ENCODE measurements at regions not wholly inside any gene's neighbourhood (a gene's known extent, or its start where the extent isn't known, plus 50 kb on each side); places are given as distances from the start of the nearest gene placed in this dataset.

DNA sequence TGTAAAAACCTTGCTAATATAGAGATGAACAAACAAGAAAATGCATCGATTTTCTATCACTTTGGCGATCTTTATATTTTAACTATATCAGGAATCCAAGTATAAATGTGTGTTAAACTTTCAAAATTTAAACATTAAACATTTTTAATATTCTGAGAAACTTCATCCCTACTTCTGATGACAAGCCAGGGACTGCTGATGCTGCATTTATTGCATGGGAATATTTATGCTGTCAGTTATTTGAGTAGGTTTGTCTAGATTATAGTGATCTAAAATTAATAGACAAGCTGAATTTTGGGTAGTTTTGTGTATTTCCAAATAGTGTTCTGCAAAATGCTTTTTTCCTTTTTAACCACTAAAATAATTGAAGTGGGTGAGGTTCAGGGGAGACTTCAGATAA lies 175.3 kb downstream of the LEPR start:
- TF ChIP-seq, protein P1, sequence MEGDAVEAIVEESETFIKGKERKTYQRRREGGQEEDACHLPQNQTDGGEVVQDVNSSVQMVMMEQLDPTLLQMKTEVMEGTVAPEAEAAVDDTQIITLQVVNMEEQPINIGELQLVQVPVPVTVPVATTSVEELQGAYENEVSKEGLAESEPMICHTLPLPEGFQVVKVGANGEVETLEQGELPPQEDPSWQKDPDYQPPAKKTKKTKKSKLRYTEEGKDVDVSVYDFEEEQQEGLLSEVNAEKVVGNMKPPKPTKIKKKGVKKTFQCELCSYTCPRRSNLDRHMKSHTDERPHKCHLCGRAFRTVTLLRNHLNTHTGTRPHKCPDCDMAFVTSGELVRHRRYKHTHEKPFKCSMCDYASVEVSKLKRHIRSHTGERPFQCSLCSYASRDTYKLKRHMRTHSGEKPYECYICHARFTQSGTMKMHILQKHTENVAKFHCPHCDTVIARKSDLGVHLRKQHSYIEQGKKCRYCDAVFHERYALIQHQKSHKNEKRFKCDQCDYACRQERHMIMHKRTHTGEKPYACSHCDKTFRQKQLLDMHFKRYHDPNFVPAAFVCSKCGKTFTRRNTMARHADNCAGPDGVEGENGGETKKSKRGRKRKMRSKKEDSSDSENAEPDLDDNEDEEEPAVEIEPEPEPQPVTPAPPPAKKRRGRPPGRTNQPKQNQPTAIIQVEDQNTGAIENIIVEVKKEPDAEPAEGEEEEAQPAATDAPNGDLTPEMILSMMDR (IDR thresholded peaks at IDR 0.05; ENCODE audit: insufficient read depth, low read length) = no peak
- TF ChIP-seq GABPA (IDR thresholded peaks at IDR 0.05; ENCODE audit: low read depth) (no peak), POLR2AphosphoS5 (IDR thresholded peaks at IDR 0.05; ENCODE audit: low read depth) (no peak), SPI1 (IDR thresholded peaks at IDR 0.05; ENCODE audit: borderline replicate concordance, low read depth) (no peak)
- TF ChIP-seq, protein P2, sequence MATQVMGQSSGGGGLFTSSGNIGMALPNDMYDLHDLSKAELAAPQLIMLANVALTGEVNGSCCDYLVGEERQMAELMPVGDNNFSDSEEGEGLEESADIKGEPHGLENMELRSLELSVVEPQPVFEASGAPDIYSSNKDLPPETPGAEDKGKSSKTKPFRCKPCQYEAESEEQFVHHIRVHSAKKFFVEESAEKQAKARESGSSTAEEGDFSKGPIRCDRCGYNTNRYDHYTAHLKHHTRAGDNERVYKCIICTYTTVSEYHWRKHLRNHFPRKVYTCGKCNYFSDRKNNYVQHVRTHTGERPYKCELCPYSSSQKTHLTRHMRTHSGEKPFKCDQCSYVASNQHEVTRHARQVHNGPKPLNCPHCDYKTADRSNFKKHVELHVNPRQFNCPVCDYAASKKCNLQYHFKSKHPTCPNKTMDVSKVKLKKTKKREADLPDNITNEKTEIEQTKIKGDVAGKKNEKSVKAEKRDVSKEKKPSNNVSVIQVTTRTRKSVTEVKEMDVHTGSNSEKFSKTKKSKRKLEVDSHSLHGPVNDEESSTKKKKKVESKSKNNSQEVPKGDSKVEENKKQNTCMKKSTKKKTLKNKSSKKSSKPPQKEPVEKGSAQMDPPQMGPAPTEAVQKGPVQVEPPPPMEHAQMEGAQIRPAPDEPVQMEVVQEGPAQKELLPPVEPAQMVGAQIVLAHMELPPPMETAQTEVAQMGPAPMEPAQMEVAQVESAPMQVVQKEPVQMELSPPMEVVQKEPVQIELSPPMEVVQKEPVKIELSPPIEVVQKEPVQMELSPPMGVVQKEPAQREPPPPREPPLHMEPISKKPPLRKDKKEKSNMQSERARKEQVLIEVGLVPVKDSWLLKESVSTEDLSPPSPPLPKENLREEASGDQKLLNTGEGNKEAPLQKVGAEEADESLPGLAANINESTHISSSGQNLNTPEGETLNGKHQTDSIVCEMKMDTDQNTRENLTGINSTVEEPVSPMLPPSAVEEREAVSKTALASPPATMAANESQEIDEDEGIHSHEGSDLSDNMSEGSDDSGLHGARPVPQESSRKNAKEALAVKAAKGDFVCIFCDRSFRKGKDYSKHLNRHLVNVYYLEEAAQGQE (IDR thresholded peaks at IDR 0.05; ENCODE audit: insufficient replicate concordance, low read depth) = no peak
- Histone ChIP-seq H3K27ac (replicated peaks) (no peak overlapping the region), H3K4me3 (replicated peaks; ENCODE audit: insufficient read depth, low read length) (no peak overlapping the region), H3K27me3 (ENCODE audit: insufficient read depth, poor library complexity, severe bottlenecking) (no peaks in the 10 kb centered on the region)
- no peak for DNase-seq (ENCODE audit: low read depth in 1 of 2, low spot score in 1 of 2)

DNA sequence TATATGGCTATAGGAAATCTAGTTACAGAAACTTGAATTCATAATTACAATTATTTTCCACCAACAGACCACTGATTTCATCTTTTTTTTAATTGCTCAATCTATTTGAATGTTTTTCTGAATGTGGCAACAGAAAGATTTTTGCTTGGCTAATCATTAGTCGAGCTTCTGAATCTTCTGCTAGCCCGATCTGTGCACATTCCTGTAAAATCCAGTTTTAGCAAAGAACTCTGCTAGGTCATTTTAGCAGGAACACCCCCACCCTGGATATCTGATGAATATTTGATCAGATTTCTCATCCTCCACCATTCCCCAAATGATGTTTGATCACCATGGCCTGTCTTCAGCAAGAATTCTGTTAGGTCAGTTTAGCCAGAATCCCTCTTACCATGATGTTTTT lies 176.3 kb downstream of the LEPR start:
- H3K27me3 ChIP-seq (ENCODE audit: insufficient read depth, poor library complexity, severe bottlenecking) = no peaks in the 10 kb centered on the region
- TF ChIP-seq, protein P1 (IDR thresholded peaks at IDR 0.05; ENCODE audit: insufficient read depth, low read length) = no peak
- TF ChIP-seq GABPA (IDR thresholded peaks at IDR 0.05; ENCODE audit: low read depth) (no peak), SPI1 (IDR thresholded peaks at IDR 0.05; ENCODE audit: borderline replicate concordance, low read depth) (no peak), POLR2AphosphoS5 (IDR thresholded peaks at IDR 0.05; ENCODE audit: low read depth) (no peak)
- TF ChIP-seq, protein P2 (IDR thresholded peaks at IDR 0.05; ENCODE audit: insufficient replicate concordance, low read depth) = no peak
- no peak overlapping the region for H3K4me3 ChIP-seq (replicated peaks; ENCODE audit: insufficient read depth, low read length)
- DNase-seq (ENCODE audit: low read depth in 1 of 2, low spot score in 1 of 2) = no peak
- no peak overlapping the region for H3K27ac ChIP-seq (replicated peaks)

DNA sequence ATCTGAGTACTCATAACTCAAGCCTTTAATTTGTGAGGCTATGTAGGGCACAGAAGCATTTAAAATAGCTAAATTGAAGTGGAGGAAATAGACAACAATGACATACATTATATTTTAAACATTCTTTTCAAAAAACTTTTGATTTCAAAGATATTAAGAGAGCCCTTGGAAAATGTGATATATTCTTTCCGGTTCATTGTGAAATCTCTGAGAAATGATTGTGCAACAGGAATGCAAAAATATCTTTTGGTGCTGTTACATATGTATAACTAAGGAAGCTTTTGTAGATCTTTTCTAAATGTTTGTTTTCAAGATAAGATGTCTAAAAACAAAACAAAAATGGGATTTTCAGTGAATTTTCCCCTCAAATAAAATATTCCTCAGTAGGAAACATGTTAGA lies 185.2 kb downstream of the LEPR start:
- Histone ChIP-seq H3K27ac (replicated peaks) (no peak overlapping the region), H3K27me3 (ENCODE audit: insufficient read depth, poor library complexity, severe bottlenecking) (no peaks in the 10 kb centered on the region), H3K4me3 (replicated peaks; ENCODE audit: insufficient read depth, low read length) (no peak overlapping the region)
- TF ChIP-seq POLR2AphosphoS5 (IDR thresholded peaks at IDR 0.05; ENCODE audit: low read depth) (no peak), GABPA (IDR thresholded peaks at IDR 0.05; ENCODE audit: low read depth) (no peak)
- DNase-seq (ENCODE audit: low read depth in 1 of 2, low spot score in 1 of 2) = peak in 1 of 2 experiments; percentile 10

DNA sequence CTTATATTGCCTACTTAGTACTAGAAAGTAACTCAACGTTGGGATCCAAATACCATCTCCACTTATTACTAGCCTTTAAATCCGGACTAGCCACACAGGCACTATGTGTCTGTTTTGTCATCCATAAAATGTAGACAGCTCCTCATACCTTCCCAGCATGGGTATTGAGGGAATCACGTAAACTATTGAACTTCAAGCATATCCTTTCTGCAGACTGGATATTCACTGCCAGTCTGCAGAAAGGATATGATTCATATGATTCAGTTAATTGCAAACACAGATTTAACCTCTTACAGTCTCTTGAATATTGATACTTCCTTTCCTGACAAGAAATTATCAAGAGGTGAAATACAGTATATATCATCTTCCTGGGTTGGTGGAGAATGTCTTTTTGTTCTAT lies 186.0 kb downstream of the LEPR start:
- H3K4me3 ChIP-seq (replicated peaks; ENCODE audit: insufficient read depth, low read length) = no peak overlapping the region
- TF ChIP-seq SPI1 (IDR thresholded peaks at IDR 0.05; ENCODE audit: borderline replicate concordance, low read depth) = no peak
- TF ChIP-seq POLR2AphosphoS5 (IDR thresholded peaks at IDR 0.05; ENCODE audit: low read depth) = no peak
- TF ChIP-seq, protein P1 (IDR thresholded peaks at IDR 0.05; ENCODE audit: insufficient read depth, low read length) = no peak
- no peak for TF ChIP-seq GABPA (IDR thresholded peaks at IDR 0.05; ENCODE audit: low read depth)
- TF ChIP-seq, protein P2 (IDR thresholded peaks at IDR 0.05; ENCODE audit: insufficient replicate concordance, low read depth) = no peak
- DNase-seq (ENCODE audit: low read depth in 1 of 2, low spot score in 1 of 2) = no peak
- H3K27ac ChIP-seq (replicated peaks) = no peak overlapping the region
- no peaks in the 10 kb centered on the region for H3K27me3 ChIP-seq (ENCODE audit: insufficient read depth, poor library complexity, severe bottlenecking)

Measured in HL-60 (cell line).